Duodenal mucosa (tissue), 2 donors: ENCODE measurements at regions not wholly inside any gene's neighbourhood (a gene's known extent, or its start where the extent isn't known, plus 50 kb on each side); places are given as distances from the start of the nearest gene placed in this dataset.

ENCODE experiments used
- H3K27ac ChIP-seq: one replicate; pipeline ENCODE4 v1.7.0; 2013; ENCODE audit warnings: low read depth, low read length
- H3K27me3 ChIP-seq, 2 donors: one replicate each; pipeline ENCODE4 v1.7.0; 2013; ENCODE audit warnings: low read length in 2 of 2, control low read depth in 1 of 2; ENCODE audit not compliant: insufficient read depth in 2 of 2, control insufficient read depth in 1 of 2
- H3K36me3 ChIP-seq, 2 donors: one replicate each; pipeline ENCODE4 v1.7.0; 2013; ENCODE audit warnings: low read length in 2 of 2, control low read depth in 1 of 2; ENCODE audit not compliant: insufficient read depth in 2 of 2, control insufficient read depth in 1 of 2
- H3K4me1 ChIP-seq, 2 donors: one replicate each; pipeline ENCODE4 v1.7.0; 2013; ENCODE audit warnings: low read length in 2 of 2, control low read depth in 1 of 2; ENCODE audit not compliant: insufficient read depth in 2 of 2, control insufficient read depth in 1 of 2
- H3K4me3 ChIP-seq, 2 donors: one replicate each; pipeline ENCODE4 v1.7.0; 2013; ENCODE audit warnings: low read length in 2 of 2, low read depth in 1 of 2
- H3K9ac ChIP-seq, 2 donors: one replicate each; pipeline ENCODE4 v1.7.0; 2013; ENCODE audit warnings: low read length in 2 of 2, low read depth in 1 of 2
- H3K9me3 ChIP-seq, 2 donors: one replicate each; pipeline ENCODE4 v1.7.0; 2013; ENCODE audit warnings: low read length in 2 of 2, control low read depth in 1 of 2; ENCODE audit not compliant: control insufficient read depth in 1 of 2

GRCh38 chr4:124025428-124025827, 628.8 kb downstream of the SPRY1 start:
- Histone ChIP-seq H3K9me3 (no peaks in the 10 kb centered on the region), H3K27me3 (no peaks in the 10 kb centered on the region), H3K36me3 (no peaks in the 10 kb centered on the region), H3K9ac (no peak overlapping the region), H3K4me1 (no peaks in the 10 kb centered on the region), H3K4me3 (no peak overlapping the region), H3K27ac (no peak overlapping the region)

GRCh38 chr4:124028182-124028581, 631.6 kb downstream of the SPRY1 start:
- Histone ChIP-seq H3K4me1 (no peaks in the 10 kb centered on the region), H3K27ac (no peak overlapping the region), H3K4me3 (no peak overlapping the region), H3K9ac (no peak overlapping the region), H3K27me3 (no peaks in the 10 kb centered on the region), H3K36me3 (no peaks in the 10 kb centered on the region), H3K9me3 (no peaks in the 10 kb centered on the region)

- no peak overlapping the region for H3K9ac ChIP-seq
- H3K4me3 ChIP-seq: no peak overlapping the region
- no peaks in the 10 kb centered on the region for H3K27me3 ChIP-seq
- no peaks in the 10 kb centered on the region for H3K36me3 ChIP-seq
- no peaks in the 10 kb centered on the region for H3K9me3 ChIP-seq
- no peak overlapping the region for H3K27ac ChIP-seq
- no peaks in the 10 kb centered on the region for H3K4me1 ChIP-seq
These were observed 633.6 kb downstream of the SPRY1 start for GRCh38 chr4:124030147-124030546.

- no peak overlapping the region for H3K27ac ChIP-seq
- H3K9ac ChIP-seq: no peak overlapping the region
- H3K27me3 ChIP-seq: no peaks in the 10 kb centered on the region
- H3K4me3 ChIP-seq: no peak overlapping the region
- no peaks in the 10 kb centered on the region for H3K36me3 ChIP-seq
- no peaks in the 10 kb centered on the region for H3K9me3 ChIP-seq
- no peaks in the 10 kb centered on the region for H3K4me1 ChIP-seq
These were observed 635.4 kb downstream of the SPRY1 start for GRCh38 chr4:124032035-124032434.

GRCh38 chr4:124035364-124036041, 638.9 kb downstream of the SPRY1 start:
- H3K4me3 ChIP-seq: no peak overlapping the region
- no peak overlapping the region for H3K27ac ChIP-seq
- H3K27me3 ChIP-seq: no peaks in the 10 kb centered on the region
- H3K9ac ChIP-seq: no peak overlapping the region
- H3K36me3 ChIP-seq: no peaks in the 10 kb centered on the region
- H3K4me1 ChIP-seq: no peaks in the 10 kb centered on the region
- H3K9me3 ChIP-seq: no peaks in the 10 kb centered on the region

GRCh38 chr4:124037236-124037635, 640.6 kb downstream of the SPRY1 start:
- Histone ChIP-seq H3K4me3 (no peak overlapping the region), H3K27ac (no peak overlapping the region)

GRCh38 chr4:124044330-124044729, 647.7 kb downstream of the SPRY1 start:
- no peaks in the 10 kb centered on the region for H3K9me3 ChIP-seq
- no peak overlapping the region for H3K27ac ChIP-seq
- H3K27me3 ChIP-seq: no peaks in the 10 kb centered on the region
- no peak overlapping the region for H3K4me3 ChIP-seq
- no peak overlapping the region for H3K9ac ChIP-seq
- no peaks in the 10 kb centered on the region for H3K4me1 ChIP-seq
- no peaks in the 10 kb centered on the region for H3K36me3 ChIP-seq

More at GRCh38 chr4:124037236-124037635, 640.6 kb downstream of the SPRY1 start:
- no peaks in the 10 kb centered on the region for H3K9me3 ChIP-seq
- H3K27me3 ChIP-seq: no peaks in the 10 kb centered on the region
- no peak overlapping the region for H3K9ac ChIP-seq
- H3K4me1 ChIP-seq: no peaks in the 10 kb centered on the region
- no peaks in the 10 kb centered on the region for H3K36me3 ChIP-seq

GRCh38 chr4:124044867-124045266, 648.3 kb downstream of the SPRY1 start:
- H3K27ac ChIP-seq: no peak overlapping the region
- no peaks in the 10 kb centered on the region for H3K36me3 ChIP-seq
- no peaks in the 10 kb centered on the region for H3K27me3 ChIP-seq
- H3K9ac ChIP-seq: no peak overlapping the region
- H3K4me1 ChIP-seq: no peaks in the 10 kb centered on the region
- H3K4me3 ChIP-seq: no peak overlapping the region
- no peaks in the 10 kb centered on the region for H3K9me3 ChIP-seq

- Histone ChIP-seq H3K27ac (no peak overlapping the region), H3K9ac (no peak overlapping the region), H3K36me3 (no peaks in the 10 kb centered on the region), H3K4me3 (no peak overlapping the region), H3K27me3 (no peaks in the 10 kb centered on the region), H3K9me3 (no peaks in the 10 kb centered on the region), H3K4me1 (no peaks in the 10 kb centered on the region)
These were observed 649.6 kb downstream of the SPRY1 start for GRCh38 chr4:124046190-124046589.

- no peaks in the 10 kb centered on the region for H3K36me3 ChIP-seq
- no peaks in the 10 kb centered on the region for H3K9me3 ChIP-seq
- H3K9ac ChIP-seq: no peak overlapping the region
- H3K27me3 ChIP-seq: no peaks in the 10 kb centered on the region
- H3K27ac ChIP-seq: no peak overlapping the region
- no peaks in the 10 kb centered on the region for H3K4me1 ChIP-seq
- H3K4me3 ChIP-seq: no peak overlapping the region
These were observed 657.4 kb downstream of the SPRY1 start for GRCh38 chr4:124053872-124054538.
